Natural killer cell (primary cell): ENCODE measurements at regions not wholly inside any gene's neighbourhood (a gene's known extent, or its start where the extent isn't known, plus 50 kb on each side); places are given as distances from the start of the nearest gene placed in this dataset.

Experiments
- ATAC-seq, 3 donors: fragments of 150-1000 bp in 2 of 3; fragments of 200-7000 bp in 1 of 3; cut with Tn5 transposase; 1 replicate in 1 of 3; 2 replicates in 2 of 3; pipeline ENCODE4 v1.10.0; 2021; ENCODE audit warnings: mild to moderate bottlenecking in 2 of 3, moderate library complexity in 2 of 3
- DNase-seq, 2 donors: peaks; one replicate each; pipeline versions ENCODE4 v3.0.0 to v3.0.0-alpha.2; 2013 to 2021; ENCODE audit warnings: mixed read lengths in 1 of 2
- H3K27ac ChIP-seq: one replicate; pipeline ENCODE4 v1.5.1; 2013; ENCODE audit warnings: mild to moderate bottlenecking, low read length
- H3K27me3 ChIP-seq: one replicate; pipeline ENCODE4 v1.6.1; 2013; ENCODE audit warnings: low read length; ENCODE audit not compliant: control insufficient read depth, insufficient read depth
- H3K36me3 ChIP-seq: one replicate; pipeline ENCODE4 v1.6.1; 2013; ENCODE audit warnings: low read length; ENCODE audit not compliant: control insufficient read depth, insufficient read depth
- H3K4me1 ChIP-seq: one replicate; pipeline ENCODE4 v1.6.1; 2013; ENCODE audit warnings: low read length; ENCODE audit not compliant: control insufficient read depth, insufficient read depth
- H3K4me3 ChIP-seq: one replicate; pipeline ENCODE4 v1.5.1; 2013; ENCODE audit warnings: low read length
- H3K9me3 ChIP-seq: one replicate; pipeline ENCODE4 v1.6.1; 2013; ENCODE audit warnings: low read length; ENCODE audit not compliant: control insufficient read depth, insufficient read depth
- H3K27ac Mint-ChIP-seq, 2 donors: one replicate each; pipeline ENCODE4 v1.8.0; 2022; ENCODE audit warnings: mild to moderate bottlenecking in 2 of 2, mixed read lengths in 2 of 2, moderate library complexity in 1 of 2
- H3K27me3 Mint-ChIP-seq, 2 donors: one replicate each; pipeline ENCODE4 v1.8.0; 2022; ENCODE audit warnings: low read depth in 2 of 2, mixed read lengths in 2 of 2
- H3K36me3 Mint-ChIP-seq: one replicate; pipeline ENCODE4 v1.8.0; 2022; ENCODE audit warnings: mixed read lengths
- H3K4me1 Mint-ChIP-seq, 2 donors: one replicate each; pipeline ENCODE4 v1.8.0; 2022; ENCODE audit warnings: mixed read lengths in 2 of 2
- H3K4me3 Mint-ChIP-seq: one replicate; pipeline ENCODE4 v1.8.0; 2022; ENCODE audit warnings: mild to moderate bottlenecking, moderate library complexity, mixed read lengths
- H3K9me3 Mint-ChIP-seq, 2 donors: one replicate each; pipeline ENCODE4 v1.8.0; 2022; ENCODE audit warnings: mixed read lengths in 2 of 2
- WGBS: methylation state at CpG from one replicate; pipeline ENCODE4 v1.1.7; 2013; ENCODE audit warnings: missing lambda C conversion rate; ENCODE audit not compliant: insufficient coverage; 5-methylcytosine and 5-hydroxymethylcytosine counted together
- intact Hi-C: fragments of 100-400 bp; cut with micrococcal nuclease; formaldehyde crosslinking; loops from one replicate; pipeline ENCODE4 v1.14.2; 2022
- TF ChIP-seq, protein P1 (sequence below): fragments of 200-600 bp; IDR thresholded peaks from one replicate; pipeline ENCODE4 v1.8.0; 2022; ENCODE audit warnings: antibody characterized with exemption

DNA sequence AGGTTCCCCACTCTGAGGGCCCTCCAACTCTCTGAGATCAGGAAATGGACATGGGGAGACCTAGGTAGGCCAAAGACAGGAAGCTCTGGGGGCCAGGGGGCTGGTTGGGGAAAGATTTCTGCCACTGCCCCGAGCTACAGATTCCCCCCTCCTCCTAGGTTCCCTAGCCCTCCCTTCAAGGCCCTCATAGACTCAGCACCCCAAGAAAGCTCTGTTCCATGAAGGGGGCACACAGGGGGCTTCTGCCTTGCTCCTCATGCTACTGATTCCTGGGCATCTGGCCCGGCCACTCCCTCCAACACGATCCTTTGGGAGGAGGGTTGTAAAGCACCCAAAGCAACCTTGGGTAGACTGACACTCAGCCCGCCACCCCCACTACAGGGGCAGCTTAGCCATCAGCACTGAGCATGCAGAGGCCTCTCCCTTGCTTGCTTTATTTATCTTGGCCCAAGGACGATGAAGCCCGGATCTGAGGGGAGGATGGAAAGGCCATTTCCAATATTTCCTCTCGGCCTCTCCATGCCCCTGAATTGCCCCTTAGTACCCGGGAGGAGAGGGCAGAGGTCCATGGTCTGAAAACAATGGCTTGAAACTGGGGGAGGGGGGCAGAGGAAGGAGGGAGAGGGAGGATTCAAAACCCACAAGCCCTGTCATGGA lies 146.7 kb downstream of the PJA1 start:
- ATAC-seq (no peak), DNase-seq (no peak)
- H3K4me3 ChIP-seq, result no peak overlapping the region
- H3K9me3 Mint-ChIP-seq, result no peaks in the 10 kb centered on the region
- H3K4me3 Mint-ChIP-seq, result no peak overlapping the region
- H3K4me1 ChIP-seq, result no peaks in the 10 kb centered on the region
- H3K27me3 Mint-ChIP-seq, result no peaks in the 10 kb centered on the region
- WGBS, result 88% methylated on average over 4 of the region's 8 CpGs
- no peaks in the 10 kb centered on the region for H3K27me3 ChIP-seq
- no peak overlapping the region for H3K27ac Mint-ChIP-seq
- no peaks in the 10 kb centered on the region for H3K36me3 ChIP-seq
- H3K9me3 ChIP-seq, result no peaks in the 10 kb centered on the region
- intact Hi-C loops, result no loop called here
- TF ChIP-seq, protein P1, sequence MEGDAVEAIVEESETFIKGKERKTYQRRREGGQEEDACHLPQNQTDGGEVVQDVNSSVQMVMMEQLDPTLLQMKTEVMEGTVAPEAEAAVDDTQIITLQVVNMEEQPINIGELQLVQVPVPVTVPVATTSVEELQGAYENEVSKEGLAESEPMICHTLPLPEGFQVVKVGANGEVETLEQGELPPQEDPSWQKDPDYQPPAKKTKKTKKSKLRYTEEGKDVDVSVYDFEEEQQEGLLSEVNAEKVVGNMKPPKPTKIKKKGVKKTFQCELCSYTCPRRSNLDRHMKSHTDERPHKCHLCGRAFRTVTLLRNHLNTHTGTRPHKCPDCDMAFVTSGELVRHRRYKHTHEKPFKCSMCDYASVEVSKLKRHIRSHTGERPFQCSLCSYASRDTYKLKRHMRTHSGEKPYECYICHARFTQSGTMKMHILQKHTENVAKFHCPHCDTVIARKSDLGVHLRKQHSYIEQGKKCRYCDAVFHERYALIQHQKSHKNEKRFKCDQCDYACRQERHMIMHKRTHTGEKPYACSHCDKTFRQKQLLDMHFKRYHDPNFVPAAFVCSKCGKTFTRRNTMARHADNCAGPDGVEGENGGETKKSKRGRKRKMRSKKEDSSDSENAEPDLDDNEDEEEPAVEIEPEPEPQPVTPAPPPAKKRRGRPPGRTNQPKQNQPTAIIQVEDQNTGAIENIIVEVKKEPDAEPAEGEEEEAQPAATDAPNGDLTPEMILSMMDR, result no peak
- H3K27ac ChIP-seq, result no peak overlapping the region
- no peaks in the 10 kb centered on the region for H3K36me3 Mint-ChIP-seq
- H3K4me1 Mint-ChIP-seq, result no peaks in the 10 kb centered on the region

DNA sequence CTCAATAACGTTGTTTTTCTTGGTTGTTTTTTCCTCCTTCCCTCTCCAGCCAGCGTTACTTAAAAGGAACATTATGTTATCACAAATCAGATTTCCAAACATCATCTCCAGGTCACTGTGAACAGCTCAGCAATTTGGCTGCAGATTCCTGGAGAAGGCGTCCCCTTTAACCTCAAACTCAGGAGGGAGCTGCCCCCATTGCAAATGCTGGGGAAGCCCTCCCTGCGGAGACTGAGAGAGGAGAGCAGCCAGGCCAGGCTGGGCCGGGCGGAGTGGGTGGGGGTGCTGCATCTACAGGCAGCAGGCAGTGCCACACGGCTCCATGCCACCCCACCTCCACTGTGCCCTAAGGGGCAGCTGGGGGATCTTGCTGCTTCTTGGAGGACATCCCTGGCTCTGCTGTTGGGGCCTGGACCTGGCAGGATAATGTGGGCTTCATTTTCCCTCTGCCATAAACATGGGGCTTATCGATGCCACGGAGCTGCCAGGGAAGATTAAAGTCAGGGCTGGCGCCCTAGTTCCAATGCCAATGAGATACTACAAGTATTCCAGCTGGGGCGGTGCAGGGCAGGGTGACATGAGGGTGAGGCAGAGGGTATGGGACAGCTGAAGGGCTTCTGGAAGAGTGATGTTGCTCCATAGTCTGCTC lies 148.8 kb downstream of the PJA1 start:
- no peaks in the 10 kb centered on the region for H3K9me3 Mint-ChIP-seq
- H3K4me3 Mint-ChIP-seq, result no peak overlapping the region
- H3K4me1 Mint-ChIP-seq, result no peaks in the 10 kb centered on the region
- TF ChIP-seq, protein P1, result no peak
- H3K36me3 ChIP-seq, result no peaks in the 10 kb centered on the region
- no peak overlapping the region for H3K27ac Mint-ChIP-seq
- no peak overlapping the region for H3K4me3 ChIP-seq
- H3K36me3 Mint-ChIP-seq, result no peaks in the 10 kb centered on the region
- H3K9me3 ChIP-seq, result no peaks in the 10 kb centered on the region
- no peak overlapping the region for H3K27ac ChIP-seq
- H3K27me3 Mint-ChIP-seq, result peaks cover 0 to 2% of the 10 kb centered on the region in 2 donors
- H3K4me1 ChIP-seq, result no peaks in the 10 kb centered on the region
- 86% methylated on average over 11 of the region's 11 CpGs for WGBS
- H3K27me3 ChIP-seq, result no peaks in the 10 kb centered on the region
- intact Hi-C loops, result no loop called here
- ATAC-seq (no peak), DNase-seq (no peak)

DNA sequence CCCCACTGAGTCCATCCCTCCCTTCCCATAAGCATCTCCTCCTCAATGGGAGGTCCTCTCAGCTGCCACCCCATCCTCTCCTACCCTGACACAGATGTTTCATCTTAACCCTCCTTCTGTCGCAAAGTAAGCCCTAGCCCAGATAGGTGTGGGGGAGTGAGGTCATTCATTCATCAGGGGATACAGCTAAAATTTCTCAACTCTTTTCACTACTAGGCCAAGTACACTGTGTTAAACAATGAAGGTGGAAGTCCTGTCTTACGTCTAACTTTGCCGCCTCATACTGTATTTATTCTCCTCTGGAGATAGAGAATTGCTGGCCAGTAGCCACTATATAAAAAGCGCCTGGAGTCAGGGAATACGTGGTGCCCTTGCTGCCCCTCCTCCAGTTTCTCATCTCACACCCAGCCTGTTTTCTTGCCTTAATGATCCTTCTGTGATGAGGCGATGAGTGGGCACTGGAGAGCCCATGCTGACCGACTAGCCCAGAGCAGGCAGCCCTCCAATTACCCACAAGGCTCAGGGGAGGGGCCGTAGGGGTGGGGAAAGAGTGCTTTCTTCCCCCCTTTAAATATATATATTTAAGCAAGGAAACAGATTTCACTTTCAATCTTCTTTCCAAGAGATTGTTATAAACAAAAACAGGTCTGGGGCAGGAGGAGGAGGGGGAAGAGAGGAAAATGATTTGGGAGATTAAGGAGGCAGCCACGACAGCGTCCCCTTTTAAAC lies 149.5 kb downstream of the PJA1 start:
- no peaks in the 10 kb centered on the region for H3K36me3 Mint-ChIP-seq
- no peak overlapping the region for H3K27ac ChIP-seq

More for the DNA sequence above, 149.5 kb downstream of the PJA1 start:
- H3K4me3 ChIP-seq, result no peak overlapping the region
- Mint-ChIP-seq H3K9me3 (no peaks in the 10 kb centered on the region), H3K27me3 (peaks cover 2 to 7% of the 10 kb centered on the region in 2 donors), H3K27ac (no peak overlapping the region), H3K4me1 (no peaks in the 10 kb centered on the region), H3K4me3 (no peak overlapping the region)
- ATAC-seq (no peak), DNase-seq (no peak)
- TF ChIP-seq, protein P1, result no peak
- no peaks in the 10 kb centered on the region for H3K9me3 ChIP-seq
- intact Hi-C loops, result no loop called here
- 98% methylated on average over 4 of the region's 10 CpGs for WGBS
- no peaks in the 10 kb centered on the region for H3K36me3 ChIP-seq
- no peaks in the 10 kb centered on the region for H3K4me1 ChIP-seq
- no peaks in the 10 kb centered on the region for H3K27me3 ChIP-seq
